ENCODE measurements at regions not wholly inside any gene's neighbourhood (a gene's known extent, or its start where the extent isn't known, plus 50 kb on each side); places are given as distances from the start of the nearest gene placed in this dataset.

DNA sequence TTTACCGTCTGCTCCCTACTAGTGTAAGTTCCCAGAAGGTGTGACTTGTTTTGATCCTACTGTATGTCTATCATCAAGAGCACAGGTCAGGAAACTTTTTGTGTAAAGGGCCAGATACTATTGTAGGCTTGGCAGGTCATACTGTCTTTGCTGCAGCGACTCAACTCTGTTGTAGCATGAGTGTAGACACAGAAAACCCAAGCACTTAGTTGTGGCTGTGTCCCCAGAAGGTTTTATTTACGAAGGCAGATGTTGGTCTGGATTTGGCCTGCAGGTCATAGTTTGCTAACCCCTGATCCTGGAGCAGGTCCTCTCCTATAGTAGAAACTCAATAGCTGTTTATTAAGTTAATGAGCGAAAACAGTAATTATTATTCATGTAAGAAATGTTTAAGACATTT lies 365.9 kb upstream of the B3GALT2 start:
- TF ChIP-seq ZZZ3 (IDR thresholded peaks at IDR 0.05), result no peak
- TF ChIP-seq KLF16 (IDR thresholded peaks at IDR 0.05), result no peak
- no peak for TF ChIP-seq HMG20A (CRISPR knock-in tag; conservative IDR thresholded peaks at IDR 0.05)
- TF ChIP-seq CAMTA2 (CRISPR knock-in tag; conservative IDR thresholded peaks at IDR 0.05), result no peak
- TF ChIP-seq EZH2 (IDR thresholded peaks at IDR 0.05; ENCODE audit: borderline replicate concordance, low read depth, low read length), result no peak
- TF ChIP-seq, protein P1, sequence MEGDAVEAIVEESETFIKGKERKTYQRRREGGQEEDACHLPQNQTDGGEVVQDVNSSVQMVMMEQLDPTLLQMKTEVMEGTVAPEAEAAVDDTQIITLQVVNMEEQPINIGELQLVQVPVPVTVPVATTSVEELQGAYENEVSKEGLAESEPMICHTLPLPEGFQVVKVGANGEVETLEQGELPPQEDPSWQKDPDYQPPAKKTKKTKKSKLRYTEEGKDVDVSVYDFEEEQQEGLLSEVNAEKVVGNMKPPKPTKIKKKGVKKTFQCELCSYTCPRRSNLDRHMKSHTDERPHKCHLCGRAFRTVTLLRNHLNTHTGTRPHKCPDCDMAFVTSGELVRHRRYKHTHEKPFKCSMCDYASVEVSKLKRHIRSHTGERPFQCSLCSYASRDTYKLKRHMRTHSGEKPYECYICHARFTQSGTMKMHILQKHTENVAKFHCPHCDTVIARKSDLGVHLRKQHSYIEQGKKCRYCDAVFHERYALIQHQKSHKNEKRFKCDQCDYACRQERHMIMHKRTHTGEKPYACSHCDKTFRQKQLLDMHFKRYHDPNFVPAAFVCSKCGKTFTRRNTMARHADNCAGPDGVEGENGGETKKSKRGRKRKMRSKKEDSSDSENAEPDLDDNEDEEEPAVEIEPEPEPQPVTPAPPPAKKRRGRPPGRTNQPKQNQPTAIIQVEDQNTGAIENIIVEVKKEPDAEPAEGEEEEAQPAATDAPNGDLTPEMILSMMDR (IDR thresholded peaks at IDR 0.05 in 2 of 3, conservative IDR thresholded peaks at IDR 0.05 in 1 of 3; ENCODE audit: insufficient read depth in 2 of 3, low read depth in 1 of 3, low read length in 3 of 3), result no peak
- TF ChIP-seq SLC30A9 (CRISPR knock-in tag; IDR thresholded peaks at IDR 0.05), result no peak
- TF ChIP-seq CBX1 (IDR thresholded peaks at IDR 0.05; ENCODE audit: low read depth), result no peak
- TF ChIP-seq HDAC2 (IDR thresholded peaks at IDR 0.05), result no peak
- no peak for TF ChIP-seq TOE1 (IDR thresholded peaks at IDR 0.05; ENCODE audit: borderline replicate concordance)
- no peak for TF ChIP-seq TOE1 (CRISPR knock-in tag; IDR thresholded peaks at IDR 0.05; ENCODE audit: borderline replicate concordance, low read depth)
- no peak for TF ChIP-seq NFYB (IDR thresholded peaks at IDR 0.05; ENCODE audit: extremely low read depth, insufficient read length)
- TF ChIP-seq, protein P2, sequence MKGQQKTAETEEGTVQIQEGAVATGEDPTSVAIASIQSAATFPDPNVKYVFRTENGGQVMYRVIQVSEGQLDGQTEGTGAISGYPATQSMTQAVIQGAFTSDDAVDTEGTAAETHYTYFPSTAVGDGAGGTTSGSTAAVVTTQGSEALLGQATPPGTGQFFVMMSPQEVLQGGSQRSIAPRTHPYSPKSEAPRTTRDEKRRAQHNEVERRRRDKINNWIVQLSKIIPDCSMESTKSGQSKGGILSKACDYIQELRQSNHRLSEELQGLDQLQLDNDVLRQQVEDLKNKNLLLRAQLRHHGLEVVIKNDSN (CRISPR knock-in tag; IDR thresholded peaks at IDR 0.05), result no peak
- no peak for TF ChIP-seq JUND (IDR thresholded peaks at IDR 0.05; ENCODE audit: borderline replicate concordance, low read depth, low read length)
- TF ChIP-seq JUND (tag; IDR thresholded peaks at IDR 0.05; ENCODE audit: borderline replicate concordance, low read depth, low read length), result no peak
- TF ChIP-seq, protein P3, sequence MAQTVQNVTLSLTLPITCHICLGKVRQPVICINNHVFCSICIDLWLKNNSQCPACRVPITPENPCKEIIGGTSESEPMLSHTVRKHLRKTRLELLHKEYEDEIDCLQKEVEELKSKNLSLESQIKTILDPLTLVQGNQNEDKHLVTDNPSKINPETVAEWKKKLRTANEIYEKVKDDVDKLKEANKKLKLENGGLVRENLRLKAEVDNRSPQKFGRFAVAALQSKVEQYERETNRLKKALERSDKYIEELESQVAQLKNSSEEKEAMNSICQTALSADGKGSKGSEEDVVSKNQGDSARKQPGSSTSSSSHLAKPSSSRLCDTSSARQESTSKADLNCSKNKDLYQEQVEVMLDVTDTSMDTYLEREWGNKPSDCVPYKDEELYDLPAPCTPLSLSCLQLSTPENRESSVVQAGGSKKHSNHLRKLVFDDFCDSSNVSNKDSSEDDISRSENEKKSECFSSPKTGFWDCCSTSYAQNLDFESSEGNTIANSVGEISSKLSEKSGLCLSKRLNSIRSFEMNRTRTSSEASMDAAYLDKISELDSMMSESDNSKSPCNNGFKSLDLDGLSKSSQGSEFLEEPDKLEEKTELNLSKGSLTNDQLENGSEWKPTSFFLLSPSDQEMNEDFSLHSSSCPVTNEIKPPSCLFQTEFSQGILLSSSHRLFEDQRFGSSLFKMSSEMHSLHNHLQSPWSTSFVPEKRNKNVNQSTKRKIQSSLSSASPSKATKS (CRISPR knock-in tag; IDR thresholded peaks at IDR 0.05), result no peak

All from K562 (cell line).